RWPE1 (cell line): ENCODE measurements at regions not wholly inside any gene's neighbourhood (a gene's known extent, or its start where the extent isn't known, plus 50 kb on each side); places are given as distances from the start of the nearest gene placed in this dataset.
A peak's percentile ranks its signal among the peaks of the same experiment; 100 is the strongest.

Experiments
- CTCF ChIA-PET: fragments of 350-600 bp; sonication (Branson Sonifier 250); formaldehyde crosslinking; extraction: SDS; loops from one replicate; lab custom pipeline; 2021; lab: Yijun Ruan, JAX
- POLR2A ChIA-PET: fragments of 400-600 bp; formaldehyde crosslinking; extraction: SDS; loops from one replicate; lab custom pipeline; 2020; ENCODE audit warnings: antibody characterized with exemption; ENCODE audit not compliant: low non-redundant PET; lab: Yijun Ruan, JAX
- DNase-seq: peaks from one replicate; pipeline ENCODE4 v3.0.0; 2012; ENCODE audit warnings: low spot score
- H3K27ac ChIP-seq: fragments of 450-650 bp; 2 replicates; pipeline ENCODE4 v1.5.1; 2017
- CTCF ChIP-seq: fragments of 450-650 bp; conservative IDR thresholded peaks from 2 replicates; pipeline ENCODE4 v1.5.1; 2017; ENCODE audit warnings: low read depth, mild to moderate bottlenecking

GRCh38 chr20:1838556-1839279, 56.5 kb upstream of the SIRPA start:
- TF ChIP-seq CTCF, result no peak
- H3K27ac ChIP-seq, result no peak overlapping the region
- CTCF ChIA-PET, result interaction anchor here (0.6 kb wide), 1 partner anchor 1666 kb away, joined by 4 read pairs; no protein-coding TSS in a partner anchor
- no peak for DNase-seq
- POLR2A ChIA-PET, result no interaction called here

DNA sequence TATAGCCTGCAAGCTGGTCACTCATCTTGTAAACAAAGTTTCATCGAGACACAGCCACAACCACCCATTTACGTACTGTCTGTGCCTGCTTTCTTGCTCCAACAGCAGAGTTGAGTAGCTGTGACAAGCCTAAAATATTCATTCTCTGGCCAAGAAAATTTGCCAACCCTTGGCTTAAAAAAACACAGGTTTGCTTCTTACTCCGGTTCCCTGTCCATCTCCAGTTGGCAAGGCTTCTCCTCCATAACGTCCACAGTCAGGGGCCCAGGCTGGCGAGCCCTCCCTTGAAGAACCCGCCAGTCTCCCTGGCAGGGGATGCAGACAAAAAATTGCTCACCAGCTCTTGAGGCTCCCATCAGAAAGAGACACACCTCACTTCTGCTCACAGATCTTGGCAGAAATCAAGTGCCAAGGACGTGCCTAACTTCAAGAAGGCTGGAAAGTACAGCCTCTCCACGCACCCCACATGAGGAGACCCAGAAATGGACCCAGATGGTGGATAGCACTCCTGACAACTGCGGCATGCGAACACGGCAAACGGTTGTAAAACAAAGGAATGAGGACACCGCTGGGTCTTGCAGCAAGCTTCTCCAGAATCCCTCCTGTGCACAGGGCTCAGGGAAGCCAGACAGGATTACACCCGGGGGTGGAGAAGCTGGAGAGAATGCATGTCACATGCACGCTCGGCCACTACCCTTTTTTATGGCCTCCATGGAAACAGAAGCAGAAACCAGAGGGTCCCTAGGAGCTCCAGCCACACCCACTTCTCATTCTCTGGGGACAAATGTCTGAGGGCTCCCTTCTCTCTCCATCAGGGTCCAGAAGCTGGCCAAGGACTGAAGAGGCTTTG, 59.8 kb upstream of the SIRPA start:
- H3K27ac ChIP-seq, result peak overlapping the region; percentile 23
- no peak for TF ChIP-seq CTCF
- DNase-seq, result no peak
- ChIA-PET CTCF (interaction anchor here (0.7 kb wide), 2 partner anchors 11 to 33 kb away, joined by 3 to 4 read pairs; no protein-coding TSS in a partner anchor), POLR2A (no interaction called here)

- CTCF ChIA-PET, result no interaction called here
- TF ChIP-seq CTCF, result no peak
- POLR2A ChIA-PET, result no interaction called here
- DNase-seq, result no peak
- no peak overlapping the region for H3K27ac ChIP-seq
These were observed 61.2 kb upstream of the SIRPA start for GRCh38 chr20:1833728-1834726.

DNA sequence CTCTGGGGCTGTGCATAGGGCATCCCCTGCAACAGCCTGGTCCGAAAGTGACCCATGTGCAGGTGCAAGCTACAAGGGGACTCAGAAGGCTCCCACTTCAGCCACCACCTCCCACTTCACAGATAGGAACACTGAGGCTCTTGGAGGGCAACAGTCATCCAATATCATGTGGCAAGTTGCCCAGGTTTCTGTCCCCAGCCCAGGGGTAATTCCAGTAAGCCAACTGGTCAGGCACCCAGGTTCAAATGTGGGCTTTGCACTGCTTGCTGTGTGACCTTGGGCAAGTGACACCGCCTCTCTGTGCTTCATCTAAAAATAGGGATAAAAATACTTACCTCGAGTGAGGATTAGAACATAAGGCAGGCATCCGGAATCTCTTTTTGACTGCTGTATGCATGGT, 62.0 kb upstream of the SIRPA start:
- ChIA-PET CTCF (interaction anchor here (1.2 kb wide), 1 partner anchor 8 kb away, joined by 3 read pairs; no protein-coding TSS in a partner anchor), POLR2A (no interaction called here)
- no peak overlapping the region for H3K27ac ChIP-seq
- no peak for TF ChIP-seq CTCF
- DNase-seq, result no peak

DNA sequence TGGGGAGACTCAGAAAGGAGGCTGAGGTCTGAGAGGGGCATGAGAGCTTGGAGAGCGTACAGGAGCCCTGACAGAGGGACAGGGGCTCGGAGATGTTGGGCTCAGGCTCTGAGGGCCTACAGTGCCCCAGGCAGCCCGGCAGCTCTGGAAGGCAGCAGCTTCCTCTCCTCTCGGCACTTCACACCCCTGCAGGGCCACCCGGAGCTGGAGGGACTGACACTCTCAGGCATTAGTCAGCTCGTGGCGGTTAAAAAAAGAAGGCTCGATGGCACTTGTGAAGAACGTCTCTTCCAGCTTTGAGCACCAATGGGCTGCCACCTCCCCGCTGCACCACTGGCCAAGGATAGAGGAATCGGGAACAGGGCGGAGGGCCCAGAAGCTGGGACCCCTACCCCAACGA, 62.6 kb upstream of the SIRPA start:
- no peak overlapping the region for H3K27ac ChIP-seq
- CTCF ChIA-PET, result interaction anchor here (1.2 kb wide), 1 partner anchor 9 kb away, joined by 3 read pairs; no protein-coding TSS in a partner anchor
- TF ChIP-seq CTCF, result no peak
- POLR2A ChIA-PET, result no interaction called here
- no peak for DNase-seq
